Heart left ventricle (tissue), 16 donors: ENCODE measurements at regions not wholly inside any gene's neighbourhood (a gene's known extent, or its start where the extent isn't known, plus 50 kb on each side); places are given as distances from the start of the nearest gene placed in this dataset.

Experiments
- ATAC-seq, 4 donors: fragments of 200-7000 bp; cut with Tn5 transposase; one replicate each; pipeline ENCODE4 v1.9.1; 2020 to 2022; ENCODE audit warnings: moderate library complexity in 4 of 4, mild to moderate bottlenecking in 3 of 4, moderate number of reproducible peaks in 1 of 4
- DNase-seq, 5 donors: peaks; one replicate each; pipeline ENCODE4 v3.0.0-alpha.2; 2020
- H3K27ac ChIP-seq, 12 donors: fragments of 200-600 bp; sonication (generic) in 4 of 12; one replicate each; pipeline versions ENCODE4 v1.5.0 to v1.8.0; 2016 to 2022; ENCODE audit warnings: mild to moderate bottlenecking in 2 of 12
- H3K27me3 ChIP-seq, 9 donors: fragments of 200-600 bp; sonication (generic) in 2 of 9; one replicate each; pipeline versions ENCODE4 v1.5.1 to v1.8.0; 2016 to 2022; ENCODE audit warnings: mild to moderate bottlenecking in 3 of 9
- H3K36me3 ChIP-seq, 9 donors: fragments of 200-600 bp; sonication (generic) in 2 of 9; one replicate each; pipeline versions ENCODE4 v1.5.0 to v1.8.0; 2018 to 2022; ENCODE audit warnings: mild to moderate bottlenecking in 2 of 9
- H3K4me1 ChIP-seq, 12 donors: fragments of 200-600 bp; sonication (generic) in 4 of 12; one replicate each; pipeline versions ENCODE4 v1.5.0 to v1.8.0; 2016 to 2022; ENCODE audit warnings: mild to moderate bottlenecking in 3 of 12
- H3K4me3 ChIP-seq, 12 donors: fragments of 200-600 bp; sonication (generic) in 4 of 12; one replicate each; pipeline versions ENCODE4 v1.5.0 to v1.8.0; 2017 to 2022; ENCODE audit warnings: mild to moderate bottlenecking in 9 of 12, moderate library complexity in 4 of 12
- H3K9me3 ChIP-seq, 12 donors: fragments of 200-600 bp; sonication (generic) in 4 of 12; one replicate each; pipeline versions ENCODE4 v1.5.0 to v1.8.0; 2016 to 2022; ENCODE audit warnings: mild to moderate bottlenecking in 1 of 12
- POLR2A ChIP-seq, 2 donors: fragments of 450-650 bp; IDR thresholded peaks; one replicate each; pipeline ENCODE4 v1.6.1; 2017; ENCODE audit warnings: antibody characterized with exemption in 2 of 2, mild to moderate bottlenecking in 2 of 2, moderate library complexity in 2 of 2
- WGBS, 4 donors: extraction: QIAGEN DNeasy Blood & Tissue Kit in 2 of 4; methylation state at CpG; one replicate each; pipeline versions ENCODE4 v1.1.5 to v1.1.7; 2013 to 2018; 5-methylcytosine and 5-hydroxymethylcytosine counted together
- intact Hi-C, 10 donors: fragments of 100-400 bp; cut with DNase I; formaldehyde crosslinking; loops; one replicate each; pipeline versions ENCODE4 v1.11.1 to v1.14.2; 2022
- TF ChIP-seq, protein P1 (sequence below), 12 donors: fragments of 200-600 bp; sonication (generic) in 4 of 12; IDR thresholded peaks; one replicate each; pipeline versions ENCODE4 v1.5.0 to v1.8.0; 2018 to 2022; ENCODE audit warnings: antibody characterized with exemption in 12 of 12, mild to moderate bottlenecking in 5 of 12
- donor health status: ischemic (EF 13 %, LVEDD 7.1; RV severe dilation, severe dysfunction).
- donor health status: healthy with polysubstance abuse.
- donor health status: DM: no; HTN: yes; CAD: no.
- donor health status: DM: no; HTN: no; CAD: no.
- donor health status: ischemic (EF 25% LVEDD 6.9; RV normal size, moderate dysfunction).
- donor health status: ischemic (EF 25% LVEDD 5.7; RV mildly dilated, moderate dysfunction).
- donor health status: healthy.
- donor health status: DM: yes; HTN: yes; CAD: no.
- donor health status: ischemic (EF 35%, LVEDD 5.7; RV mildly dilated, moderate dysfunction).
- donor health status: nonischemic (EF 11% LVEDD 7.7; RV severe dilation, severe dysfunction).
- donor health status: DM: yes; HTN: yes; CAD: no.
- donor health status: PGD.
- donor health status: ischemic (EF 29% LVEDD 5.4; RV normal size, mild dysfunction).
- donor health status: nonischemic (EF 23%, LVEDD 6.1; RV moderate dilation, normal function).

DNA sequence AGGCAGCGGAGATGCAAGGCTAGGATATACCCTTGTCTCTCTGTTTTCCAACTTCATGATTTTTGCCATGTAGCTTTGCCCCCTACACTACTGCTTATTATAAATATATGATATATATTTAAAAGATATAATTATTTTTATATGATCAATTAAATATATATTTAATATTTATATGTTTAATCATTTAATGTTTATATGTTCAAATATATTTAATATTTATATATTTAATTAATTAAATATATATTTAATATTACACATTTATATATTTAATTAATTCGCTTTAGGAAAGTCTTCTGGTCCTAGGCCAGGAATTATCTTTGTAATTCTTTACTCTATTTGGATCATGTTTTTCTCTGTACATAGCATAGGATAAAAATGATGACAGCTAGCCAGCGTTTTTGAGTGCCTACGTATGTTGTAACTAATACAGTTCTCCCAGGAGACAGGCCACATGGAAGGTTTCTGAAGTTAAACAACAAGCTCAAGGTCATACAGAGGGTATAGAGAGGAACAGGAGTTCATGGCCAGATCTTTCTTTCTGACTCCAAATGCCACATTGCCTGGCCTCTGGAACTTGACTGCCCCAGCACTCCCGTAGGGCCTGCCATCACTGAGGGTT, 192.5 kb downstream of the KCNA5 start:
- H3K36me3 ChIP-seq = no peaks in the 10 kb centered on the region
- no peak for ATAC-seq
- no peak overlapping the region for H3K4me3 ChIP-seq
- 83 to 89% (median 85%) methylated on average over 5 of the region's 5 CpGs for WGBS, 4 donors
- intact Hi-C loops = no loop called here
- H3K4me1 ChIP-seq = no peaks in the 10 kb centered on the region
- DNase-seq = no peak
- TF ChIP-seq, protein P1, sequence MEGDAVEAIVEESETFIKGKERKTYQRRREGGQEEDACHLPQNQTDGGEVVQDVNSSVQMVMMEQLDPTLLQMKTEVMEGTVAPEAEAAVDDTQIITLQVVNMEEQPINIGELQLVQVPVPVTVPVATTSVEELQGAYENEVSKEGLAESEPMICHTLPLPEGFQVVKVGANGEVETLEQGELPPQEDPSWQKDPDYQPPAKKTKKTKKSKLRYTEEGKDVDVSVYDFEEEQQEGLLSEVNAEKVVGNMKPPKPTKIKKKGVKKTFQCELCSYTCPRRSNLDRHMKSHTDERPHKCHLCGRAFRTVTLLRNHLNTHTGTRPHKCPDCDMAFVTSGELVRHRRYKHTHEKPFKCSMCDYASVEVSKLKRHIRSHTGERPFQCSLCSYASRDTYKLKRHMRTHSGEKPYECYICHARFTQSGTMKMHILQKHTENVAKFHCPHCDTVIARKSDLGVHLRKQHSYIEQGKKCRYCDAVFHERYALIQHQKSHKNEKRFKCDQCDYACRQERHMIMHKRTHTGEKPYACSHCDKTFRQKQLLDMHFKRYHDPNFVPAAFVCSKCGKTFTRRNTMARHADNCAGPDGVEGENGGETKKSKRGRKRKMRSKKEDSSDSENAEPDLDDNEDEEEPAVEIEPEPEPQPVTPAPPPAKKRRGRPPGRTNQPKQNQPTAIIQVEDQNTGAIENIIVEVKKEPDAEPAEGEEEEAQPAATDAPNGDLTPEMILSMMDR (IDR thresholded peaks at IDR 0.05) = no peak
- TF ChIP-seq POLR2A (IDR thresholded peaks at IDR 0.05) = no peak
- H3K9me3 ChIP-seq = no peaks in the 10 kb centered on the region
- peaks cover 0 to 15% (median 0%) of the 10 kb centered on the region in 9 donors for H3K27me3 ChIP-seq
- H3K27ac ChIP-seq = no peak overlapping the region

DNA sequence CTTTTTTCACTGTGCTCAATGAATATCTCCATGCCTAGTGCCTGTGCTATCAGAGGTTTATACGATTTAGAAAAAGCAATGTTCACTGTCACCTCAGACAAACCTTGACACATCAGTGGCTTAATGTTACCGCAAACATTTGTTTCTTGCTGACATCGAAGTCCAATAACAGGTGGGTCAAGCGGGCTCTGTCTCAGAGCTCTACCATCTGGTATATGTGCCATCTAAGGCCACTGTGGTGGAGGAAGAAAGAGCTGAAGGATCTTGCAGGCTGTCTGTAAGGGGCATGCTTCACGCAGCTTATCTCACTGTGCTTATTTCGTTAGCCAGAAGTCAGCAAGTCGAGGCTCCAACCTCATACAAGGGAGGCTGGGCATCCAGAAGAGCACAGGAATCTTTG, 189.5 kb upstream of the NTF3 start:
- DNase-seq (no peak), ATAC-seq (no peak)
- H3K4me1 ChIP-seq = peaks cover 0 to 20% (median 0%) of the 10 kb centered on the region in 12 donors
- TF ChIP-seq, protein P1 (IDR thresholded peaks at IDR 0.05) = no peak
- WGBS, 4 donors = 61 to 75% (median 64%) methylated on average over 7 of the region's 7 CpGs
- H3K36me3 ChIP-seq = no peaks in the 10 kb centered on the region
- no peaks in the 10 kb centered on the region for H3K27me3 ChIP-seq
- intact Hi-C loops = no loop called here
- no peaks in the 10 kb centered on the region for H3K9me3 ChIP-seq
- no peak overlapping the region for H3K4me3 ChIP-seq
- no peak overlapping the region for H3K27ac ChIP-seq

DNA sequence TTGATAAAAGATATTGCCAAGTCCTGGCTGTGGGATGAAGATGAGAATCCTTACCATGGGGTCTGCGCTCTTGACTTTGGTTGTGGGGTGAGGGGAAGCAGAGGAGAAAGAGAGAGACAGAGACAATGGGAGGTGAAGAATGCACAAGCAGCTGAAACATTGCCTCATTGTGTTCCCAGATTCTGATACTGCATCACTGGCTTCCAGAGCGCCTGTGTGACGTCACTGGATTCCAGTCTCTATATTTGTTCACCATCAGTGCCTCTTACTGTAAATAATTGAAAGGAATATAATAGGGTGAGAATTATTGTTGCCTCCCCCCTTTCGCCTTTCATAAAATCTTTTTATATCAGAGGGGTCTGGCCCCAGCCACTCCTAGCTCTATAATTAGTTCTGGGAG, 188.9 kb upstream of the NTF3 start:
- H3K27ac ChIP-seq = no peak overlapping the region
- intact Hi-C loops = no loop called here
- DNase-seq (no peak), ATAC-seq (peak in 3 of 4 donors; percentile 59 to 66 (median 60))
- H3K4me1 ChIP-seq = peaks cover 0 to 20% (median 0%) of the 10 kb centered on the region in 12 donors
- no peaks in the 10 kb centered on the region for H3K27me3 ChIP-seq
- no peaks in the 10 kb centered on the region for H3K36me3 ChIP-seq
- TF ChIP-seq, protein P1 (IDR thresholded peaks at IDR 0.05) = no peak
- no peak for TF ChIP-seq POLR2A (IDR thresholded peaks at IDR 0.05)
- no peaks in the 10 kb centered on the region for H3K9me3 ChIP-seq
- WGBS, 4 donors = 53 to 65% (median 59%) methylated on average over 4 of the region's 4 CpGs
- H3K4me3 ChIP-seq = no peak overlapping the region

DNA sequence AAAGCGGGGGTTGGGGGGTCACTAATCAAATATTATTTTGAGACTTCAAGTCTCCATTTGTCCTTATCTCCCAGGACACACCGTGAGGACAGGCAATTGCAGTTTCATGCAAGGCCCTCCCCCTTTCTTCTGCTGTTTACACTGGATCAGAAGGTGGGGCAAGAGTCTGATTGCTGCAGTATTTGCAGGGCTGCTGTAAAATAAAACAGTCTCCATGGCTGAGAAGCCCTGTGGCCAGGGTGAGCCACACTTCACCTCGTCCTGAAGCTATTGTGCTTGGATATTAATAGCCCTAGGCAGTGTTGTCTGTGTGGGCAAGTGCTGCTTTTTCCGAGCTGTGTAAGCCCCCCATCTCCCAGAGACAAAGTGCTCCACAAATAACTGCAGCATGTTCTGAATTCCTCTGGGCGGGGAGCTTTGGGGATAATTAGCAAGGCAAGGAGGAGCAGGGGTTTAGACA, 187.4 kb upstream of the NTF3 start:
- no peak overlapping the region for H3K4me3 ChIP-seq
- ATAC-seq (peak; percentile 52 to 87 (median 74)), DNase-seq (no peak)
- H3K27me3 ChIP-seq = no peaks in the 10 kb centered on the region
- intact Hi-C loops = no loop called here
- 33 to 37% (median 34%) methylated on average over 5 of the region's 5 CpGs for WGBS, 4 donors
- no peaks in the 10 kb centered on the region for H3K9me3 ChIP-seq
- H3K36me3 ChIP-seq = no peaks in the 10 kb centered on the region
- H3K27ac ChIP-seq = no peak overlapping the region
- TF ChIP-seq, protein P1 (IDR thresholded peaks at IDR 0.05) = no peak
- TF ChIP-seq POLR2A (IDR thresholded peaks at IDR 0.05) = no peak
- H3K4me1 ChIP-seq = peaks cover 0 to 20% (median 0%) of the 10 kb centered on the region in 12 donors
